ES-I3 (cell line): ENCODE measurements at regions not wholly inside any gene's neighbourhood (a gene's known extent, or its start where the extent isn't known, plus 50 kb on each side); places are given as distances from the start of the nearest gene placed in this dataset.

Experiments used
- H3K36me3 ChIP-seq: 2 replicates; pipeline ENCODE4 v1.6.1; 2013; ENCODE audit warnings: mild to moderate bottlenecking, low read length, control low read depth, moderate library complexity; ENCODE audit not compliant: insufficient read depth
- H3K4me1 ChIP-seq: 2 replicates; pipeline ENCODE4 v1.6.1; 2013; ENCODE audit warnings: mild to moderate bottlenecking, control low read depth, low read length; ENCODE audit not compliant: insufficient read depth
- H3K9ac ChIP-seq: 2 replicates; pipeline ENCODE4 v1.6.1; 2013; ENCODE audit warnings: low read depth, mild to moderate bottlenecking, low read length, moderate library complexity
- H3K9me3 ChIP-seq: 2 replicates; pipeline ENCODE4 v1.6.1; 2013; ENCODE audit warnings: mild to moderate bottlenecking, low read length, moderate library complexity; ENCODE audit not compliant: control insufficient read depth, insufficient read depth

- no peaks in the 10 kb centered on the region for H3K36me3 ChIP-seq
- H3K9me3 ChIP-seq: no peaks in the 10 kb centered on the region
- H3K4me1 ChIP-seq: 0 out of 2 replicates have a peak, but pooled peaks cover 4% of the 10 kb centered on the region
- no peak overlapping the region for H3K9ac ChIP-seq
Measured at GRCh38 chr2:180742801-180743200, 237.6 kb upstream of the UBE2E3 start.

- Histone ChIP-seq H3K36me3 (no peaks in the 10 kb centered on the region), H3K9me3 (no peaks in the 10 kb centered on the region), H3K9ac (no peak overlapping the region), H3K4me1 (no peaks in the 10 kb centered on the region)
Measured at GRCh38 chr2:180739070-180739469, 241.3 kb upstream of the UBE2E3 start.

- no peaks in the 10 kb centered on the region for H3K4me1 ChIP-seq
- H3K9me3 ChIP-seq: no peaks in the 10 kb centered on the region
- no peaks in the 10 kb centered on the region for H3K36me3 ChIP-seq
- H3K9ac ChIP-seq: no peak overlapping the region
Measured at GRCh38 chr2:180735799-180736198, 244.6 kb upstream of the UBE2E3 start.

- no peaks in the 10 kb centered on the region for H3K9me3 ChIP-seq
- H3K4me1 ChIP-seq: no peaks in the 10 kb centered on the region
Measured at GRCh38 chr2:180734382-180734781, 246.0 kb upstream of the UBE2E3 start.

GRCh38 chr2:180733330-180733729 is 247.1 kb upstream of the UBE2E3 start:
- H3K9me3 ChIP-seq: no peaks in the 10 kb centered on the region
- no peaks in the 10 kb centered on the region for H3K36me3 ChIP-seq
- H3K4me1 ChIP-seq: no peaks in the 10 kb centered on the region
- H3K9ac ChIP-seq: no peak overlapping the region

More at GRCh38 chr2:180734382-180734781, 246.0 kb upstream of the UBE2E3 start:
- Histone ChIP-seq H3K36me3 (no peaks in the 10 kb centered on the region), H3K9ac (no peak overlapping the region)

GRCh38 chr2:180732337-180732736 is 248.1 kb upstream of the UBE2E3 start:
- H3K36me3 ChIP-seq: no peaks in the 10 kb centered on the region
- no peaks in the 10 kb centered on the region for H3K4me1 ChIP-seq

GRCh38 chr2:180730976-180731375 is 249.4 kb upstream of the UBE2E3 start:
- Histone ChIP-seq H3K9me3 (no peaks in the 10 kb centered on the region), H3K4me1 (no peaks in the 10 kb centered on the region), H3K36me3 (no peaks in the 10 kb centered on the region), H3K9ac (no peak overlapping the region)

More at GRCh38 chr2:180732337-180732736, 248.1 kb upstream of the UBE2E3 start:
- Histone ChIP-seq H3K9me3 (no peaks in the 10 kb centered on the region), H3K9ac (no peak overlapping the region)

- no peaks in the 10 kb centered on the region for H3K36me3 ChIP-seq
- no peak overlapping the region for H3K9ac ChIP-seq
- H3K9me3 ChIP-seq: no peaks in the 10 kb centered on the region; the same call in 1 of the 2 replicates
- no peaks in the 10 kb centered on the region for H3K4me1 ChIP-seq
Measured at GRCh38 chr2:180728928-180729559, 251.4 kb upstream of the UBE2E3 start.

GRCh38 chr2:180723712-180724111 is 256.7 kb upstream of the UBE2E3 start:
- Histone ChIP-seq H3K36me3 (no peaks in the 10 kb centered on the region), H3K9ac (no peak overlapping the region), H3K4me1 (no peaks in the 10 kb centered on the region), H3K9me3 (no peaks in the 10 kb centered on the region; the same call in 1 of the 2 replicates)

GRCh38 chr2:180722551-180723239 is 257.7 kb upstream of the UBE2E3 start:
- Histone ChIP-seq H3K36me3 (no peaks in the 10 kb centered on the region), H3K4me1 (no peaks in the 10 kb centered on the region), H3K9ac (no peak overlapping the region), H3K9me3 (no peaks in the 10 kb centered on the region; the same call in 1 of the 2 replicates)

- Histone ChIP-seq H3K9ac (no peak overlapping the region), H3K36me3 (no peaks in the 10 kb centered on the region), H3K9me3 (no peaks in the 10 kb centered on the region; the same call in 1 of the 2 replicates), H3K4me1 (no peaks in the 10 kb centered on the region)
Measured at GRCh38 chr2:180720829-180721228, 259.6 kb upstream of the UBE2E3 start.

- Histone ChIP-seq H3K36me3 (no peaks in the 10 kb centered on the region), H3K9me3 (no peaks in the 10 kb centered on the region; the same call in 1 of the 2 replicates), H3K4me1 (no peaks in the 10 kb centered on the region), H3K9ac (no peak overlapping the region)
Measured at GRCh38 chr2:180717588-180717987, 262.8 kb upstream of the UBE2E3 start.

GRCh38 chr2:180716186-180717180 is 263.9 kb upstream of the UBE2E3 start:
- no peak overlapping the region for H3K9ac ChIP-seq
- H3K9me3 ChIP-seq: no peaks in the 10 kb centered on the region; the same call in 1 of the 2 replicates
- H3K36me3 ChIP-seq: no peaks in the 10 kb centered on the region
- H3K4me1 ChIP-seq: no peaks in the 10 kb centered on the region

GRCh38 chr2:180715044-180715443 is 265.4 kb upstream of the UBE2E3 start:
- no peaks in the 10 kb centered on the region for H3K4me1 ChIP-seq
- no peak overlapping the region for H3K9ac ChIP-seq
- no peaks in the 10 kb centered on the region; the same call in 1 of the 2 replicates for H3K9me3 ChIP-seq
- no peaks in the 10 kb centered on the region for H3K36me3 ChIP-seq
